ENCODE measurements at regions not wholly inside any gene's neighbourhood (a gene's known extent, or its start where the extent isn't known, plus 50 kb on each side); places are given as distances from the start of the nearest gene placed in this dataset.

GRCh38 chr22:27099946-27100722 is 442.7 kb downstream of the MIAT start:
- DNase-seq (ENCODE audit: low read depth) = no peak
- no peak for TF ChIP-seq CTCF (IDR thresholded peaks at IDR 0.05; ENCODE audit: insufficient read depth, low read length, poor library complexity, severe bottlenecking)
- H3K4me3 ChIP-seq (ENCODE audit: low read depth, low read length) = no peak overlapping the region
- H3K36me3 ChIP-seq (ENCODE audit: control insufficient read depth, insufficient read depth, low read length) = no peaks in the 10 kb centered on the region
- H3K27me3 ChIP-seq (ENCODE audit: control insufficient read depth, insufficient read depth, low read length) = no peaks in the 10 kb centered on the region

GRCh38 chr22:27100789-27101188 is 443.4 kb downstream of the MIAT start:
- DNase-seq (ENCODE audit: low read depth) = peak; percentile 80
- no peak for TF ChIP-seq CTCF (IDR thresholded peaks at IDR 0.05; ENCODE audit: insufficient read depth, low read length, poor library complexity, severe bottlenecking)
- Histone ChIP-seq H3K36me3 (ENCODE audit: control insufficient read depth, insufficient read depth, low read length) (no peaks in the 10 kb centered on the region), H3K4me3 (ENCODE audit: low read depth, low read length) (no peak overlapping the region), H3K27me3 (ENCODE audit: control insufficient read depth, insufficient read depth, low read length) (no peaks in the 10 kb centered on the region)

GRCh38 chr22:27101288-27101687 is 443.9 kb downstream of the MIAT start:
- TF ChIP-seq CTCF (IDR thresholded peaks at IDR 0.05; ENCODE audit: insufficient read depth, low read length, poor library complexity, severe bottlenecking) = no peak
- H3K27me3 ChIP-seq (ENCODE audit: control insufficient read depth, insufficient read depth, low read length) = no peaks in the 10 kb centered on the region
- H3K4me3 ChIP-seq (ENCODE audit: low read depth, low read length) = no peak overlapping the region
- no peak for DNase-seq (ENCODE audit: low read depth)
- no peaks in the 10 kb centered on the region for H3K36me3 ChIP-seq (ENCODE audit: control insufficient read depth, insufficient read depth, low read length)

- Histone ChIP-seq H3K27me3 (ENCODE audit: control insufficient read depth, insufficient read depth, low read length) (no peaks in the 10 kb centered on the region), H3K4me3 (ENCODE audit: low read depth, low read length) (no peak overlapping the region), H3K36me3 (ENCODE audit: control insufficient read depth, insufficient read depth, low read length) (no peaks in the 10 kb centered on the region)
- no peak for DNase-seq (ENCODE audit: low read depth)
- no peak for TF ChIP-seq CTCF (IDR thresholded peaks at IDR 0.05; ENCODE audit: insufficient read depth, low read length, poor library complexity, severe bottlenecking)
These were observed 447.1 kb downstream of the MIAT start for GRCh38 chr22:27104449-27104848.

GRCh38 chr22:27105142-27106025 is 448.0 kb downstream of the MIAT start:
- Histone ChIP-seq H3K4me3 (ENCODE audit: low read depth, low read length) (no peak overlapping the region), H3K36me3 (ENCODE audit: control insufficient read depth, insufficient read depth, low read length) (no peaks in the 10 kb centered on the region), H3K27me3 (ENCODE audit: control insufficient read depth, insufficient read depth, low read length) (no peaks in the 10 kb centered on the region)
- DNase-seq (ENCODE audit: low read depth) = no peak
- no peak for TF ChIP-seq CTCF (IDR thresholded peaks at IDR 0.05; ENCODE audit: insufficient read depth, low read length, poor library complexity, severe bottlenecking)

Data from kidney epithelial cell (primary cell).